ENCODE measurements at regions not wholly inside any gene's neighbourhood (a gene's known extent, or its start where the extent isn't known, plus 50 kb on each side); places are given as distances from the start of the nearest gene placed in this dataset.
"Not testable (repeated sequence)": the region's sequence is repeated elsewhere in the genome, so short reads cannot be mapped to it uniquely, and the experiment has no call there.

- TF ChIP-seq CTCF (IDR thresholded peaks at IDR 0.05) = no peak
- peaks cover 0 to 4% (median 0%) of the 10 kb centered on the region in 3 donors for H3K9me3 ChIP-seq
- H3K4me3 ChIP-seq = no peak overlapping the region
- no peak for DNase-seq
- H3K4me1 ChIP-seq = no peaks in the 10 kb centered on the region
- H3K36me3 ChIP-seq = no peaks in the 10 kb centered on the region
- H3K27ac ChIP-seq = no peak overlapping the region
- no peaks in the 10 kb centered on the region for H3K27me3 ChIP-seq
- intact Hi-C loops (cut with DNase I; ENCODE audit: low total_unique reads) = no loop called here
Observed at GRCh38 chr7:93030605-93031225, 87.1 kb downstream of the SAMD9 start.

GRCh38 chr7:93029056-93029455 lies 88.7 kb downstream of the SAMD9 start:
- intact Hi-C loops (cut with DNase I; ENCODE audit: low total_unique reads) = no loop called here
- Histone ChIP-seq H3K4me1 (no peaks in the 10 kb centered on the region), H3K27ac (no peak overlapping the region), H3K4me3 (no peak overlapping the region), H3K36me3 (no peaks in the 10 kb centered on the region), H3K9me3 (peaks cover 0 to 4% (median 0%) of the 10 kb centered on the region in 3 donors), H3K27me3 (no peaks in the 10 kb centered on the region)
- no peak for TF ChIP-seq CTCF (IDR thresholded peaks at IDR 0.05)
- no peak for DNase-seq

GRCh38 chr7:93028610-93029009 lies 89.2 kb downstream of the SAMD9 start:
- intact Hi-C loops (cut with DNase I; ENCODE audit: low total_unique reads) = no loop called here

GRCh38 chr7:93027044-93027443 lies 90.7 kb downstream of the SAMD9 start:
- intact Hi-C loops (cut with DNase I; ENCODE audit: low total_unique reads) = no loop called here

More at GRCh38 chr7:93028610-93029009, 89.2 kb downstream of the SAMD9 start:
- Histone ChIP-seq H3K36me3 (no peaks in the 10 kb centered on the region), H3K9me3 (peaks cover 0 to 4% (median 0%) of the 10 kb centered on the region in 3 donors), H3K4me1 (no peaks in the 10 kb centered on the region), H3K4me3 (no peak overlapping the region), H3K27ac (no peak overlapping the region), H3K27me3 (no peaks in the 10 kb centered on the region)
- no peak for DNase-seq
- TF ChIP-seq CTCF (IDR thresholded peaks at IDR 0.05) = no peak

GRCh38 chr7:93026425-93026824 lies 91.4 kb downstream of the SAMD9 start:
- Histone ChIP-seq H3K9me3 (no peaks in the 10 kb centered on the region), H3K4me1 (no peaks in the 10 kb centered on the region), H3K36me3 (no peaks in the 10 kb centered on the region), H3K4me3 (no peak overlapping the region), H3K27me3 (no peaks in the 10 kb centered on the region), H3K27ac (no peak overlapping the region)
- no peak for DNase-seq
- TF ChIP-seq CTCF (IDR thresholded peaks at IDR 0.05) = no peak
- intact Hi-C loops (cut with DNase I; ENCODE audit: low total_unique reads) = no loop called here

More at GRCh38 chr7:93027044-93027443, 90.7 kb downstream of the SAMD9 start:
- TF ChIP-seq CTCF (IDR thresholded peaks at IDR 0.05) = no peak
- Histone ChIP-seq H3K4me1 (no peaks in the 10 kb centered on the region), H3K4me3 (no peak overlapping the region), H3K27ac (no peak overlapping the region), H3K36me3 (no peaks in the 10 kb centered on the region), H3K9me3 (peaks cover 0 to 4% (median 0%) of the 10 kb centered on the region in 3 donors), H3K27me3 (no peaks in the 10 kb centered on the region)
- no peak for DNase-seq

- Histone ChIP-seq H3K4me3 (no peak overlapping the region), H3K36me3 (no peaks in the 10 kb centered on the region), H3K27me3 (no peaks in the 10 kb centered on the region), H3K9me3 (no peaks in the 10 kb centered on the region), H3K4me1 (no peaks in the 10 kb centered on the region), H3K27ac (no peak overlapping the region)
- intact Hi-C loops (cut with DNase I; ENCODE audit: low total_unique reads) = no loop called here
- DNase-seq = no peak
- no peak for TF ChIP-seq CTCF (IDR thresholded peaks at IDR 0.05)
Observed at GRCh38 chr7:93025389-93025788, 92.4 kb downstream of the SAMD9 start.

- H3K9me3 ChIP-seq; DNase-seq; H3K27ac ChIP-seq; H3K4me3 ChIP-seq; H3K36me3 ChIP-seq; H3K4me1 ChIP-seq; intact Hi-C loops (cut with DNase I; ENCODE audit: low total_unique reads); H3K27me3 ChIP-seq: not testable (repeated sequence)
Observed at GRCh38 chr7:93022931-93023478, 94.8 kb downstream of the SAMD9 start.
